Vagina (tissue), 2 donors: ENCODE measurements at regions not wholly inside any gene's neighbourhood (a gene's known extent, or its start where the extent isn't known, plus 50 kb on each side); places are given as distances from the start of the nearest gene placed in this dataset.
A peak's percentile ranks its signal among the peaks of the same experiment; 100 is the strongest.

Experiments used
- DNase-seq, 2 donors: peaks; one replicate each; pipeline ENCODE4 v3.0.0-alpha.2; 2017; ENCODE audit errors: extremely low spot score in 2 of 2
- H3K27ac ChIP-seq: fragments of 200-600 bp; sonication (generic); one replicate; pipeline ENCODE4 v1.5.1; 2019
- H3K27me3 ChIP-seq: fragments of 200-600 bp; sonication (generic); one replicate; pipeline ENCODE4 v1.5.1; 2019
- H3K36me3 ChIP-seq, 2 donors: fragments of 200-600 bp; sonication (generic); one replicate each; pipeline ENCODE4 v1.5.1; 2017 to 2019
- H3K4me1 ChIP-seq: fragments of 200-600 bp; sonication (generic); one replicate; pipeline ENCODE4 v1.5.1; 2019
- H3K4me3 ChIP-seq, 2 donors: fragments of 200-600 bp; sonication (generic); 1 replicate in 1 of 2; 2 replicates in 1 of 2; pipeline ENCODE4 v1.5.1; 2016 to 2019
- H3K9me3 ChIP-seq: fragments of 200-600 bp; sonication (generic); one replicate; pipeline ENCODE4 v1.5.1; 2019
- CTCF ChIP-seq, 3 experiments: fragments of 450-650 bp in 2 of 3; fragments of 200-600 bp in 1 of 3; sonication (generic) in 1 of 3; IDR thresholded peaks; one replicate each; pipeline ENCODE4 v1.5.1; 2017 to 2019; ENCODE audit warnings: antibody characterized with exemption in 3 of 3, mild to moderate bottlenecking in 2 of 3, moderate library complexity in 2 of 3
- POLR2A ChIP-seq, 2 donors: fragments of 450-650 bp; IDR thresholded peaks; one replicate each; pipeline ENCODE4 v1.6.1; 2017; ENCODE audit warnings: antibody characterized with exemption in 2 of 2, mild to moderate bottlenecking in 2 of 2, moderate library complexity in 2 of 2
- POLR2AphosphoS5 ChIP-seq, 2 donors: sonication (generic); formaldehyde crosslinking; IDR thresholded peaks; one replicate each; pipeline ENCODE4 v1.9.0; 2017; ENCODE audit warnings: antibody characterized with exemption in 2 of 2, mild to moderate bottlenecking in 2 of 2, low read depth in 1 of 2; ENCODE audit not compliant: insufficient read depth in 1 of 2
- intact Hi-C: fragments of 100-400 bp; cut with DNase I; formaldehyde crosslinking; loops from one replicate; pipeline ENCODE4 v1.15.1; 2023

- DNase-seq = peak; percentile 27 to 61
- intact Hi-C loops = no loop called here
- Histone ChIP-seq H3K4me1 (no peaks in the 10 kb centered on the region), H3K9me3 (no peaks in the 10 kb centered on the region), H3K36me3 (no peaks in the 10 kb centered on the region), H3K27me3 (no peaks in the 10 kb centered on the region), H3K4me3 (no peak overlapping the region), H3K27ac (no peak overlapping the region)
- TF ChIP-seq POLR2A (IDR thresholded peaks at IDR 0.05) = no peak
- TF ChIP-seq CTCF (IDR thresholded peaks at IDR 0.05) = no peak
- no peak for TF ChIP-seq POLR2AphosphoS5 (IDR thresholded peaks at IDR 0.05; ENCODE audit: insufficient read depth in 1 of 2, low read depth in 1 of 2)
Measured at GRCh38 chr1:29767769-29768425, 531.6 kb downstream of the PTPRU start.

- H3K27me3 ChIP-seq = no peaks in the 10 kb centered on the region
- no peaks in the 10 kb centered on the region for H3K4me1 ChIP-seq
- no peak overlapping the region for H3K27ac ChIP-seq
- H3K4me3 ChIP-seq = no peak overlapping the region
- no peaks in the 10 kb centered on the region for H3K36me3 ChIP-seq
- peak; percentile 58 to 70 for DNase-seq
- H3K9me3 ChIP-seq = no peaks in the 10 kb centered on the region
- no peak for TF ChIP-seq POLR2A (IDR thresholded peaks at IDR 0.05)
- TF ChIP-seq POLR2AphosphoS5 (IDR thresholded peaks at IDR 0.05; ENCODE audit: insufficient read depth in 1 of 2, low read depth in 1 of 2) = no peak
- TF ChIP-seq CTCF (IDR thresholded peaks at IDR 0.05) = no peak
- intact Hi-C loops = no loop called here
Measured at GRCh38 chr1:29767088-29767685, 530.9 kb downstream of the PTPRU start.

- no peak for TF ChIP-seq POLR2A (IDR thresholded peaks at IDR 0.05)
- no peak for TF ChIP-seq CTCF (IDR thresholded peaks at IDR 0.05)
- TF ChIP-seq POLR2AphosphoS5 (IDR thresholded peaks at IDR 0.05; ENCODE audit: insufficient read depth in 1 of 2, low read depth in 1 of 2) = no peak
Measured at GRCh38 chr1:29762635-29763034, 526.3 kb downstream of the PTPRU start.

GRCh38 chr1:29761159-29761928 lies 525.0 kb downstream of the PTPRU start:
- no peaks in the 10 kb centered on the region for H3K27me3 ChIP-seq
- DNase-seq = peak; percentile 58 to 67
- intact Hi-C loops = no loop called here
- H3K36me3 ChIP-seq = no peaks in the 10 kb centered on the region
- H3K27ac ChIP-seq = no peak overlapping the region
- no peak overlapping the region for H3K4me3 ChIP-seq
- TF ChIP-seq POLR2AphosphoS5 (IDR thresholded peaks at IDR 0.05; ENCODE audit: insufficient read depth in 1 of 2, low read depth in 1 of 2) (no peak), CTCF (IDR thresholded peaks at IDR 0.05) (no peak), POLR2A (IDR thresholded peaks at IDR 0.05) (no peak)
- H3K9me3 ChIP-seq = no peaks in the 10 kb centered on the region
- no peaks in the 10 kb centered on the region for H3K4me1 ChIP-seq

More at GRCh38 chr1:29762635-29763034, 526.3 kb downstream of the PTPRU start:
- H3K4me1 ChIP-seq = no peaks in the 10 kb centered on the region
- no peak overlapping the region for H3K4me3 ChIP-seq
- intact Hi-C loops = no loop called here
- no peaks in the 10 kb centered on the region for H3K9me3 ChIP-seq
- H3K27ac ChIP-seq = no peak overlapping the region
- H3K36me3 ChIP-seq = no peaks in the 10 kb centered on the region
- peak; percentile 34 to 74 for DNase-seq
- no peaks in the 10 kb centered on the region for H3K27me3 ChIP-seq
